Kidney (tissue), 13 donors: ENCODE measurements at regions not wholly inside any gene's neighbourhood (a gene's known extent, or its start where the extent isn't known, plus 50 kb on each side); places are given as distances from the start of the nearest gene placed in this dataset.

Experiments used
- DNase-seq, 5 donors: peaks; one replicate each; pipeline ENCODE4 v3.0.0-alpha.2; 2013 to 2020
- FAIRE-seq: peaks from 2 replicates; lab custom pipeline; 2012; peaks lifted over from hg19 to GRCh38; lab: Jason Lieb, UNC
- H3K27ac ChIP-seq, 2 donors: one replicate each; pipeline ENCODE4 v1.7.0; 2013; ENCODE audit warnings: low read depth in 2 of 2, low read length in 2 of 2, inconsistent platforms in 1 of 2
- H3K27me3 ChIP-seq: one replicate; pipeline ENCODE4 v1.7.1; 2013; ENCODE audit warnings: low read length, inconsistent platforms; ENCODE audit not compliant: control insufficient read depth, insufficient read depth
- H3K36me3 ChIP-seq, 3 donors: one replicate each; pipeline versions ENCODE4 v1.7.0 to v1.7.1; 2013; ENCODE audit warnings: low read length in 3 of 3, control low read depth in 1 of 3, inconsistent platforms in 1 of 3; ENCODE audit not compliant: insufficient read depth in 3 of 3, control insufficient read depth in 2 of 3
- H3K4me1 ChIP-seq, 3 donors: one replicate each; pipeline versions ENCODE4 v1.7.0 to v1.7.1; 2013; ENCODE audit warnings: low read length in 3 of 3, inconsistent platforms in 1 of 3, low read depth in 1 of 3; ENCODE audit not compliant: control insufficient read depth in 2 of 3, insufficient read depth in 2 of 3
- H3K4me3 ChIP-seq, 3 donors: one replicate each; pipeline versions ENCODE4 v1.7.0 to v1.8.1; 2013; ENCODE audit warnings: low read length in 3 of 3, control low read depth in 1 of 3, inconsistent platforms in 1 of 3
- H3K9ac ChIP-seq, 3 donors: one replicate each; pipeline versions ENCODE4 v1.7.0 to v1.7.1; 2013; ENCODE audit warnings: low read length in 3 of 3, control low read depth in 1 of 3, inconsistent platforms in 1 of 3
- H3K9me3 ChIP-seq, 3 donors: one replicate each; pipeline versions ENCODE4 v1.7.0 to v1.7.1; 2013; ENCODE audit warnings: low read length in 3 of 3, control low read depth in 1 of 3, inconsistent platforms in 1 of 3; ENCODE audit not compliant: control insufficient read depth in 2 of 3, insufficient read depth in 1 of 3
- CTCF ChIP-seq: IDR thresholded peaks from 3 replicates; pipeline ENCODE4 v1.5.1; 2012; ENCODE audit warnings: mild to moderate bottlenecking, moderate library complexity, borderline replicate concordance; ENCODE audit not compliant: insufficient read depth; ENCODE audit errors: extremely low read depth
- intact Hi-C: fragments of 100-400 bp; cut with DNase I; formaldehyde crosslinking; loops from one replicate; pipeline ENCODE4 v1.11.1; 2022
- donor health status: control.
- donor health status: control.
- donor health status: control.
- donor health status: control.
- donor health status: control.
- donor health status: DM: yes; HTN: yes; CAD: no.
- donor health status: Normal renal cell carcinoma (clear cell type).

- Histone ChIP-seq H3K36me3 (no peaks in the 10 kb centered on the region), H3K27ac (no peak overlapping the region), H3K9ac (no peak overlapping the region), H3K4me3 (no peak overlapping the region), H3K9me3 (no peaks in the 10 kb centered on the region), H3K27me3 (no peaks in the 10 kb centered on the region), H3K4me1 (peaks cover 0 to 17% (median 8%) of the 10 kb centered on the region in 3 donors)
- DNase-seq, result no peak
- no peak for FAIRE-seq
- no peak for TF ChIP-seq CTCF
- intact Hi-C loops, result no loop called here
Measured at GRCh38 chr10:60650378-60650800, 127.9 kb upstream of the CDK1 start.

- FAIRE-seq (no peak), DNase-seq (no peak)
- intact Hi-C loops, result loop anchor here (5.0 kb wide), 1 partner anchor 202 kb away; no protein-coding TSS in a partner anchor
- no peak overlapping the region for H3K9ac ChIP-seq
- no peak for TF ChIP-seq CTCF
- H3K4me1 ChIP-seq, result peaks cover 0 to 17% (median 8%) of the 10 kb centered on the region in 3 donors
- no peaks in the 10 kb centered on the region for H3K27me3 ChIP-seq
- H3K4me3 ChIP-seq, result no peak overlapping the region
- no peaks in the 10 kb centered on the region for H3K36me3 ChIP-seq
- H3K9me3 ChIP-seq, result no peaks in the 10 kb centered on the region
- peak overlapping the region in 1 of 2 donors; percentile 30 for H3K27ac ChIP-seq
Measured at GRCh38 chr10:60649485-60650377, 128.5 kb upstream of the CDK1 start.

- no peak for DNase-seq
- Histone ChIP-seq H3K9ac (no peak overlapping the region), H3K27ac (no peak overlapping the region), H3K36me3 (no peaks in the 10 kb centered on the region), H3K9me3 (no peaks in the 10 kb centered on the region), H3K4me3 (no peak overlapping the region), H3K4me1 (peaks cover 0 to 17% (median 8%) of the 10 kb centered on the region in 3 donors), H3K27me3 (no peaks in the 10 kb centered on the region)
- TF ChIP-seq CTCF, result no peak
- FAIRE-seq, result no peak
- intact Hi-C loops, result loop anchor here (5.0 kb wide), 1 partner anchor 201 kb away; no protein-coding TSS in a partner anchor
Measured at GRCh38 chr10:60648761-60649160, 129.5 kb upstream of the CDK1 start.
